Esophagus squamous epithelium (tissue), 5 donors: ENCODE measurements at regions not wholly inside any gene's neighbourhood (a gene's known extent, or its start where the extent isn't known, plus 50 kb on each side); places are given as distances from the start of the nearest gene placed in this dataset.

ENCODE experiments used
- DNase-seq: peaks from one replicate; lab custom pipeline; 2025; lab: John Stamatoyannopoulos, UW
- H3K27ac ChIP-seq, 4 donors: fragments of 200-600 bp; sonication (generic); one replicate each; pipeline ENCODE4 v1.5.1; 2016 to 2019; ENCODE audit warnings: mild to moderate bottlenecking in 1 of 4
- H3K27me3 ChIP-seq, 4 donors: fragments of 200-600 bp; sonication (generic); 1 replicate in 3 of 4; 2 replicates in 1 of 4; pipeline versions ENCODE4 v1.5.1 to v1.6.0; 2017 to 2021; ENCODE audit warnings: antibody characterized with exemption in 1 of 4
- H3K36me3 ChIP-seq, 3 donors: fragments of 200-600 bp; sonication (generic); one replicate each; pipeline ENCODE4 v1.5.1; 2016 to 2019
- H3K4me1 ChIP-seq, 3 donors: fragments of 200-600 bp; sonication (generic); one replicate each; pipeline ENCODE4 v1.5.1; 2017 to 2019
- H3K4me3 ChIP-seq, 4 donors: fragments of 200-600 bp; sonication (generic); 1 replicate in 3 of 4; 2 replicates in 1 of 4; pipeline ENCODE4 v1.5.1; 2016 to 2019; ENCODE audit warnings: mild to moderate bottlenecking in 2 of 4, moderate library complexity in 1 of 4
- H3K9me3 ChIP-seq, 3 donors: fragments of 200-600 bp; sonication (generic); one replicate each; pipeline ENCODE4 v1.5.1; 2016 to 2019
- CTCF ChIP-seq, 6 experiments: fragments of 450-650 bp in 4 of 6; fragments of 200-600 bp in 2 of 6; sonication (generic) in 2 of 6; IDR thresholded peaks; one replicate each; pipeline ENCODE4 v1.5.1; 2016 to 2019; ENCODE audit warnings: antibody characterized with exemption in 6 of 6, mild to moderate bottlenecking in 4 of 6, moderate library complexity in 4 of 6
- POLR2A ChIP-seq, 4 donors: fragments of 450-650 bp; IDR thresholded peaks; one replicate each; pipeline ENCODE4 v1.6.1; 2017; ENCODE audit warnings: antibody characterized with exemption in 4 of 4, mild to moderate bottlenecking in 4 of 4, moderate library complexity in 3 of 4
- WGBS, 2 donors: methylation state at CpG; one replicate each; pipeline ENCODE4 v1.1.5; 2018; 5-methylcytosine and 5-hydroxymethylcytosine counted together
- intact Hi-C: fragments of 100-400 bp; cut with DNase I; formaldehyde crosslinking; loops from one replicate; pipeline ENCODE4 v1.15.0; 2022
- donor health status: DM: yes; HTN: yes; CAD: no.

DNA sequence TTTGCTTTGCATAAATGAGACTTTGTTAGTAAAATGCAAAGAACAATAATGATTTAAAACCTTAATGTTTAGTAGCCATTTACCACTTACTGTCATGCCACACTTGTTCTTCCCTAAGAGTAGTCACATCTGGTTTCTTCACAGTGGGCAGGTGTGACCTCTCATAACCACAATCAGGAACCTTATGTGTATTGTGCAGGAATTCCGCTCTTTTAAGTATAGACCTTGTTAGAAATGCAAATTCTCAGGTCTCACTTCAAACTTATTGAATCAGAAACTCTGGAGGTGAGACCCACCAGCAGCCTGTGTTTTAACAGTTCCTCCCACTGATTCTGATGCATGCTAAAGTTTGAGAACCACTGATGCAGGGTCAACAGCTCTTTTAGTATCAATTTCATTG, 518.8 kb upstream of the MEX3C start:
- Histone ChIP-seq H3K4me3 (no peak overlapping the region), H3K27me3 (no peaks in the 10 kb centered on the region), H3K9me3 (peaks cover 0 to 23% (median 0%) of the 10 kb centered on the region in 3 donors), H3K4me1 (no peaks in the 10 kb centered on the region), H3K36me3 (no peaks in the 10 kb centered on the region), H3K27ac (no peak overlapping the region)
- WGBS, 2 donors, result 71 to 82% methylated on average over 1 of the region's 1 CpG
- TF ChIP-seq POLR2A (IDR thresholded peaks at IDR 0.05) (no peak), CTCF (IDR thresholded peaks at IDR 0.05) (no peak)
- no peak for DNase-seq
- intact Hi-C loops, result no loop called here

DNA sequence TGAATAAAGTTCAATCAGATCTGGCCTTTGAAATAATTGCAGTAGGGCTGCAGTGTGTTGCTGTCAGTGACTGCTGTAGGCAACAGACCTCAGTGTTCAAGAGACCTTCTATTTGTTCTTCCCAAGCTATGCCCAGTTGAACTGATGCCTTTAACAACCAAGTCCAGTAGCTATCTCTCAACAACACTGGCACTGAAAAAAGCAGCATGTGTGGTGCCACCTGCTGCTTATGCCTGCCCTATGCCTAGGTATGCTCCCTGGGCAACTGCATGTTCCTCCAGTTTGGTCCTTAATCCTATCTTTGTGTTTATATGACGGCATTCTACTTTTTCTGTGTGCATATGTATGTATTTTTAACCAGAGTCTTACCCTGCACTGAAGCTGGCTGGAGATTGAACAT, 523.9 kb upstream of the MEX3C start:
- intact Hi-C loops, result no loop called here
- H3K9me3 ChIP-seq, result no peaks in the 10 kb centered on the region
- no peaks in the 10 kb centered on the region for H3K27me3 ChIP-seq
- no peak for DNase-seq
- no peak overlapping the region for H3K4me3 ChIP-seq
- no peaks in the 10 kb centered on the region for H3K4me1 ChIP-seq
- WGBS, 2 donors, result 36 to 52% methylated on average over 1 of the region's 1 CpG
- H3K36me3 ChIP-seq, result no peaks in the 10 kb centered on the region
- TF ChIP-seq POLR2A (IDR thresholded peaks at IDR 0.05) (no peak), CTCF (IDR thresholded peaks at IDR 0.05) (peak in 1 of 6 experiments; percentile 30)
- no peak overlapping the region for H3K27ac ChIP-seq

DNA sequence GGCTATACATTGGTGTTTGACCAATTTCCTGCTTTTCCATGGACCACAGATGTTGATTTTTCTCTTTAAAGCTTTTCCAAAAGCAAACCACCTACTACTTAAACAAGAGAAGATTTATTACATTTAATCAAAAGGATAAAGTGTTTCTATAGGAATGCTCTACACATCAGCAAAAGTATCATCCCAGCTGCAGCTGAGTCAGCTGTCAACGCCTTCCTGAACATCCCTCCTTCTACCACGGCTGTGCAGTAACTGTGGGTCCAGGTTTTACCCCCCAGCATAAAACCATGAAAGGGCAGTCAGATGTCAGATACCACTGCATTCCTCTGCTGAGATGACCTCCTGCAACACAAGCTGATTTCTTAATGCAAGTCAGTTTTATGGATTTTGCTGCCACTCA, 524.5 kb upstream of the MEX3C start:
- intact Hi-C loops, result no loop called here
- TF ChIP-seq POLR2A (IDR thresholded peaks at IDR 0.05), result no peak
- no peak for TF ChIP-seq CTCF (IDR thresholded peaks at IDR 0.05)
- 52 to 57% methylated on average over 2 of the region's 2 CpGs for WGBS, 2 donors
- H3K36me3 ChIP-seq, result no peaks in the 10 kb centered on the region
- H3K4me3 ChIP-seq, result no peak overlapping the region
- no peaks in the 10 kb centered on the region for H3K4me1 ChIP-seq
- no peaks in the 10 kb centered on the region for H3K27me3 ChIP-seq
- H3K27ac ChIP-seq, result no peak overlapping the region
- no peak for DNase-seq
- H3K9me3 ChIP-seq, result no peaks in the 10 kb centered on the region

DNA sequence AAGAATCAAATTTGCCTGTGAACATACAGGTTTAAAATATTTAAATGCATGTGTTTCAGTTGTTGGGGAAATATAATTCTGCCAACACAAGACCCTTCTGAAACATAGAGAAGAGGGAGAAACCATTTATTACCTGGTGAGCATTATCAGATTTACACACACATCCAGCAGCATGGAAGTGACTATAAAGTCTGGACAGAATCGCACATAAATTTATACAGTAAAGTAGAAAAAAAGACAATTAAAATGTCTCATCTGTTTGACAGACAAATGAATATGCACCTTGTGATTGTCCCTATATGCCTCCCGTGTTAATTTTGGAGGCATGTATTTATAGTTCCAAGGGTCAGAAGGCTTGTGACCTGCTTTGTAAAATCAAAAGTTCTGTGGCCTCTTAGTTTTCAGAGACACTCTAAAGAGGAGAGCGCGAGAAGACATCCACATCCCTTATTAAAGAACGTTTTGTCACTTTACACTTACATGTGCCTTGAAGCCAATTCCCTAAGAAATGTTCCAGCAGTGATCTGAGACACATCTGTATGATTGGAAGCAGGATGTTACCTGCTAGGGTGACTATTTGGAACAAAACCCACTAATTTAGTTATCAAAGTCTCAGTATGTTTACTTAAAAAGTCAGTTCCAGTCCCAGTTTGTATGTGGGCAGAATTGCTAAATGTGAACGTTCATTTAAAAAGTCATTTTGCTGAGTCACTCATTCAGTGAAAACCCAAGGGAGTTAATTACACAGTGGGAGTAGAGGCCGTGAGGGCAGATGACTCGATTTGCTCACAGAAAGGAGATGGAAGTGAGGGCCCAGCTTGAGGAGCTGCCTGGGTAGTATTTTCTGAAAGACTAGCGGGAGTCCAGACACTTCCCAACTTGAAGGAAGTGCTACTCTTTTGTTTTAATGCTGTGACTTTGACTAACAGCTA, 527.6 kb upstream of the MEX3C start:
- no peaks in the 10 kb centered on the region for H3K9me3 ChIP-seq
- no peaks in the 10 kb centered on the region for H3K27me3 ChIP-seq
- H3K36me3 ChIP-seq, result no peaks in the 10 kb centered on the region
- H3K4me1 ChIP-seq, result no peaks in the 10 kb centered on the region
- WGBS, 2 donors, result 53 to 54% methylated on average over 9 of the region's 9 CpGs
- intact Hi-C loops, result no loop called here
- TF ChIP-seq CTCF (IDR thresholded peaks at IDR 0.05), result no peak
- TF ChIP-seq POLR2A (IDR thresholded peaks at IDR 0.05), result no peak
- no peak for DNase-seq
- H3K4me3 ChIP-seq, result no peak overlapping the region
- H3K27ac ChIP-seq, result no peak overlapping the region

DNA sequence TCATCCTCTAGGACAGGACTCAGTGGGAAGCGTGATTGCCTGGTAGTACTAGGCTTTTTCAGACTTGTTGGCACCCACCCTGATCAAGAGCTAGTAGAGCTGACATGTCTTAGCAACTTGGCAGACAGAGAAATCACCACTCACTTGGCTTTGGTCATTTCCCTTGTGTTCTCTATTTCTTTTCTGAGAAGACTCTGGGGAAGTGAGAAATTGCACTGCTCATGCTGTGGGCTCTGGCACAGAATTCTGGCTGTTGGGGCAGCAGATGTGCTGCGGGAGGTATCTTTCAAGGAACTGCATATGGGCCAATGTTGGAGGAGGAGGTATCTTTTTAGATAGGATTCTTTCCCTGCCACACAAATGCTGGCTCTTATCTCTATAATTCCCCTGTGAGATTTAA, 529.1 kb upstream of the MEX3C start:
- intact Hi-C loops, result no loop called here
- TF ChIP-seq POLR2A (IDR thresholded peaks at IDR 0.05) (no peak), CTCF (IDR thresholded peaks at IDR 0.05) (no peak)
- no peaks in the 10 kb centered on the region for H3K9me3 ChIP-seq
- no peaks in the 10 kb centered on the region for H3K27me3 ChIP-seq
- no peak overlapping the region for H3K4me3 ChIP-seq
- DNase-seq, result no peak
- no peaks in the 10 kb centered on the region for H3K36me3 ChIP-seq
- H3K27ac ChIP-seq, result no peak overlapping the region
- 74 to 83% methylated on average over 2 of the region's 2 CpGs for WGBS, 2 donors
- H3K4me1 ChIP-seq, result no peaks in the 10 kb centered on the region
